ENCODE measurements at regions not wholly inside any gene's neighbourhood (a gene's known extent, or its start where the extent isn't known, plus 50 kb on each side); places are given as distances from the start of the nearest gene placed in this dataset.

DNA sequence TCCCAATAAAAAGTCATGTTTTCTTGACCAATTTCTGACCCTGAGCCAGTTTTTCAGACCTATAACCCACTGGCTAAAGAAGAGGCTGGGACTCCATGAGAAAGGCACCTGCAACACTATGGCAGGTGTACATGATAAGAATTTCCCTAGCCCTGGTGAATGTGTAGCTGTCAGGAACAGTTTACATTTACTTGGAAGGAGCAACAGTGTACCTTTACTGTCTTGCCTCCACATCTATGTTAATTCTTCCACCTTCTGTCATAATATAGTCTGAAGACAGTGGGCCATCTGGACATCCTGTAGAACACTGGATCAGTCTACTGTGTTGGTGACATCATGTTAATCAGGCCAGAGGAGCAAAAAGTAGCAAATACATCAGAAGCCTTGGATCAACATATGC is 72.1 kb upstream of the CD82 start:
- TF ChIP-seq PML (IDR thresholded peaks at IDR 0.05; ENCODE audit: low read length) (no peak), FOXK2 (IDR thresholded peaks at IDR 0.05) (no peak), SREBF2 (IDR thresholded peaks at IDR 0.05; ENCODE audit: low read length) (no peak), YY1 (IDR thresholded peaks at IDR 0.05; ENCODE audit: low read depth, low read length) (no peak)
- TF ChIP-seq, protein P1, sequence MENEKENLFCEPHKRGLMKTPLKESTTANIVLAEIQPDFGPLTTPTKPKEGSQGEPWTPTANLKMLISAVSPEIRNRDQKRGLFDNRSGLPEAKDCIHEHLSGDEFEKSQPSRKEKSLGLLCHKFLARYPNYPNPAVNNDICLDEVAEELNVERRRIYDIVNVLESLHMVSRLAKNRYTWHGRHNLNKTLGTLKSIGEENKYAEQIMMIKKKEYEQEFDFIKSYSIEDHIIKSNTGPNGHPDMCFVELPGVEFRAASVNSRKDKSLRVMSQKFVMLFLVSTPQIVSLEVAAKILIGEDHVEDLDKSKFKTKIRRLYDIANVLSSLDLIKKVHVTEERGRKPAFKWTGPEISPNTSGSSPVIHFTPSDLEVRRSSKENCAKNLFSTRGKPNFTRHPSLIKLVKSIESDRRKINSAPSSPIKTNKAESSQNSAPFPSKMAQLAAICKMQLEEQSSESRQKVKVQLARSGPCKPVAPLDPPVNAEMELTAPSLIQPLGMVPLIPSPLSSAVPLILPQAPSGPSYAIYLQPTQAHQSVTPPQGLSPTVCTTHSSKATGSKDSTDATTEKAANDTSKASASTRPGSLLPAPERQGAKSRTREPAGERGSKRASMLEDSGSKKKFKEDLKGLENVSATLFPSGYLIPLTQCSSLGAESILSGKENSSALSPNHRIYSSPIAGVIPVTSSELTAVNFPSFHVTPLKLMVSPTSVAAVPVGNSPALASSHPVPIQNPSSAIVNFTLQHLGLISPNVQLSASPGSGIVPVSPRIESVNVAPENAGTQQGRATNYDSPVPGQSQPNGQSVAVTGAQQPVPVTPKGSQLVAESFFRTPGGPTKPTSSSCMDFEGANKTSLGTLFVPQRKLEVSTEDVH (IDR thresholded peaks at IDR 0.05; ENCODE audit: low read depth, partially characterized antibody): no peak

Measured in GM12878 (cell line).